Activated naive CD8-positive, alpha-beta T cell treated with anti-CD3 and anti-CD28 coated beads for 36 hours (primary cell): ENCODE measurements at regions not wholly inside any gene's neighbourhood (a gene's known extent, or its start where the extent isn't known, plus 50 kb on each side); places are given as distances from the start of the nearest gene placed in this dataset.

Experiments
- DNase-seq: peaks from one replicate; pipeline ENCODE4 v3.0.0; 2021
- H3K27ac Mint-ChIP-seq: one replicate; pipeline ENCODE4 v1.8.0; 2022; ENCODE audit warnings: mild to moderate bottlenecking, moderate library complexity, mixed read lengths
- H3K27me3 Mint-ChIP-seq: one replicate; pipeline ENCODE4 v1.8.0; 2022; ENCODE audit warnings: mild to moderate bottlenecking, mixed read lengths
- H3K36me3 Mint-ChIP-seq: one replicate; pipeline ENCODE4 v1.8.0; 2021; ENCODE audit warnings: mild to moderate bottlenecking, mixed read lengths
- H3K4me1 Mint-ChIP-seq: one replicate; pipeline ENCODE4 v1.8.0; 2021; ENCODE audit warnings: mixed read lengths
- H3K4me3 Mint-ChIP-seq: one replicate; pipeline ENCODE4 v1.8.0; 2022; ENCODE audit warnings: mild to moderate bottlenecking, moderate library complexity, mixed read lengths
- H3K9me3 Mint-ChIP-seq: one replicate; pipeline ENCODE4 v1.8.0; 2022; ENCODE audit warnings: mixed read lengths

GRCh38 chr2:163417596-163418337 lies 318.0 kb downstream of the FIGN start:
- no peaks in the 10 kb centered on the region for H3K4me1 Mint-ChIP-seq
- no peak overlapping the region for H3K27ac Mint-ChIP-seq
- no peak overlapping the region for H3K4me3 Mint-ChIP-seq
- H3K27me3 Mint-ChIP-seq, result no peaks in the 10 kb centered on the region
- DNase-seq, result no peak
- peaks cover 7% of the 10 kb centered on the region for H3K9me3 Mint-ChIP-seq
- H3K36me3 Mint-ChIP-seq, result no peaks in the 10 kb centered on the region

- Mint-ChIP-seq H3K27ac (no peak overlapping the region), H3K4me1 (no peaks in the 10 kb centered on the region), H3K27me3 (no peaks in the 10 kb centered on the region), H3K36me3 (no peaks in the 10 kb centered on the region), H3K4me3 (no peak overlapping the region), H3K9me3 (peaks cover 8% of the 10 kb centered on the region)
- no peak for DNase-seq
Measured at GRCh38 chr2:163414121-163414520, 321.7 kb downstream of the FIGN start.

GRCh38 chr2:163407296-163407695 lies 328.5 kb downstream of the FIGN start:
- H3K4me3 Mint-ChIP-seq, result no peak overlapping the region
- no peaks in the 10 kb centered on the region for H3K27me3 Mint-ChIP-seq
- H3K9me3 Mint-ChIP-seq, result peaks cover 2% of the 10 kb centered on the region
- H3K27ac Mint-ChIP-seq, result no peak overlapping the region
- no peak for DNase-seq
- H3K36me3 Mint-ChIP-seq, result no peaks in the 10 kb centered on the region
- no peaks in the 10 kb centered on the region for H3K4me1 Mint-ChIP-seq

GRCh38 chr2:163405298-163405697 lies 330.5 kb downstream of the FIGN start:
- H3K4me3 Mint-ChIP-seq, result no peak overlapping the region
- no peaks in the 10 kb centered on the region for H3K36me3 Mint-ChIP-seq
- no peaks in the 10 kb centered on the region for H3K27me3 Mint-ChIP-seq
- H3K4me1 Mint-ChIP-seq, result no peaks in the 10 kb centered on the region
- peaks cover 2% of the 10 kb centered on the region for H3K9me3 Mint-ChIP-seq
- H3K27ac Mint-ChIP-seq, result no peak overlapping the region
- no peak for DNase-seq

GRCh38 chr2:163401481-163401880 lies 334.3 kb downstream of the FIGN start:
- Mint-ChIP-seq H3K36me3 (no peaks in the 10 kb centered on the region), H3K9me3 (peaks cover 1% of the 10 kb centered on the region), H3K27me3 (no peaks in the 10 kb centered on the region), H3K4me3 (no peak overlapping the region), H3K4me1 (no peaks in the 10 kb centered on the region), H3K27ac (no peak overlapping the region)
- DNase-seq, result no peak

GRCh38 chr2:163397451-163397850 lies 338.4 kb downstream of the FIGN start:
- H3K36me3 Mint-ChIP-seq, result no peaks in the 10 kb centered on the region

GRCh38 chr2:163395602-163396001 lies 340.2 kb downstream of the FIGN start:
- Mint-ChIP-seq H3K27me3 (no peaks in the 10 kb centered on the region), H3K9me3 (no peaks in the 10 kb centered on the region), H3K4me3 (no peak overlapping the region), H3K36me3 (no peaks in the 10 kb centered on the region), H3K27ac (no peak overlapping the region), H3K4me1 (no peaks in the 10 kb centered on the region)
- DNase-seq, result no peak

More at GRCh38 chr2:163397451-163397850, 338.4 kb downstream of the FIGN start:
- Mint-ChIP-seq H3K4me3 (no peak overlapping the region), H3K27me3 (no peaks in the 10 kb centered on the region), H3K4me1 (no peaks in the 10 kb centered on the region), H3K27ac (no peak overlapping the region), H3K9me3 (no peaks in the 10 kb centered on the region)
- DNase-seq, result no peak

- Mint-ChIP-seq H3K27me3 (no peaks in the 10 kb centered on the region), H3K9me3 (peaks cover 1% of the 10 kb centered on the region), H3K4me1 (no peaks in the 10 kb centered on the region), H3K36me3 (no peaks in the 10 kb centered on the region), H3K27ac (no peak overlapping the region), H3K4me3 (no peak overlapping the region)
- no peak for DNase-seq
Measured at GRCh38 chr2:163389838-163390237, 346.0 kb downstream of the FIGN start.

GRCh38 chr2:163375472-163375871 lies 360.3 kb downstream of the FIGN start:
- Mint-ChIP-seq H3K36me3 (no peaks in the 10 kb centered on the region), H3K4me1 (no peaks in the 10 kb centered on the region), H3K27me3 (no peaks in the 10 kb centered on the region), H3K27ac (no peak overlapping the region), H3K9me3 (peaks cover 1% of the 10 kb centered on the region), H3K4me3 (no peak overlapping the region)
- no peak for DNase-seq

- Mint-ChIP-seq H3K27ac (no peak overlapping the region), H3K9me3 (peaks cover 1% of the 10 kb centered on the region), H3K36me3 (no peaks in the 10 kb centered on the region), H3K4me1 (no peaks in the 10 kb centered on the region), H3K4me3 (no peak overlapping the region), H3K27me3 (no peaks in the 10 kb centered on the region)
- DNase-seq, result no peak
Measured at GRCh38 chr2:163375070-163375469, 360.7 kb downstream of the FIGN start.

- Mint-ChIP-seq H3K4me3 (no peak overlapping the region), H3K9me3 (no peaks in the 10 kb centered on the region), H3K4me1 (no peaks in the 10 kb centered on the region), H3K36me3 (no peaks in the 10 kb centered on the region), H3K27me3 (no peaks in the 10 kb centered on the region), H3K27ac (no peak overlapping the region)
- no peak for DNase-seq
Measured at GRCh38 chr2:163374282-163374681, 361.5 kb downstream of the FIGN start.

- Mint-ChIP-seq H3K4me1 (no peaks in the 10 kb centered on the region), H3K4me3 (no peak overlapping the region), H3K27ac (no peak overlapping the region), H3K9me3 (no peaks in the 10 kb centered on the region), H3K27me3 (no peaks in the 10 kb centered on the region), H3K36me3 (no peaks in the 10 kb centered on the region)
- DNase-seq, result no peak
Measured at GRCh38 chr2:163373496-163373895, 362.3 kb downstream of the FIGN start.

GRCh38 chr2:163370169-163370886 lies 365.5 kb downstream of the FIGN start:
- DNase-seq, result no peak
- no peaks in the 10 kb centered on the region for H3K36me3 Mint-ChIP-seq
- no peaks in the 10 kb centered on the region for H3K4me1 Mint-ChIP-seq
- H3K27ac Mint-ChIP-seq, result no peak overlapping the region
- H3K4me3 Mint-ChIP-seq, result no peak overlapping the region
- H3K9me3 Mint-ChIP-seq, result peaks cover 2% of the 10 kb centered on the region
- no peaks in the 10 kb centered on the region for H3K27me3 Mint-ChIP-seq

- H3K27ac Mint-ChIP-seq, result no peak overlapping the region
- no peak for DNase-seq
- no peaks in the 10 kb centered on the region for H3K27me3 Mint-ChIP-seq
- H3K4me1 Mint-ChIP-seq, result no peaks in the 10 kb centered on the region
- H3K36me3 Mint-ChIP-seq, result no peaks in the 10 kb centered on the region
- H3K9me3 Mint-ChIP-seq, result peaks cover 2% of the 10 kb centered on the region
- H3K4me3 Mint-ChIP-seq, result no peak overlapping the region
Measured at GRCh38 chr2:163369111-163369510, 366.7 kb downstream of the FIGN start.

GRCh38 chr2:163368655-163369054 lies 367.2 kb downstream of the FIGN start:
- DNase-seq, result no peak
- H3K4me3 Mint-ChIP-seq, result no peak overlapping the region
- no peaks in the 10 kb centered on the region for H3K27me3 Mint-ChIP-seq
- no peaks in the 10 kb centered on the region for H3K36me3 Mint-ChIP-seq
- H3K27ac Mint-ChIP-seq, result no peak overlapping the region
- H3K4me1 Mint-ChIP-seq, result no peaks in the 10 kb centered on the region
- peaks cover 2% of the 10 kb centered on the region for H3K9me3 Mint-ChIP-seq
